ENCODE measurements at regions not wholly inside any gene's neighbourhood (a gene's known extent, or its start where the extent isn't known, plus 50 kb on each side); places are given as distances from the start of the nearest gene placed in this dataset.

DNA sequence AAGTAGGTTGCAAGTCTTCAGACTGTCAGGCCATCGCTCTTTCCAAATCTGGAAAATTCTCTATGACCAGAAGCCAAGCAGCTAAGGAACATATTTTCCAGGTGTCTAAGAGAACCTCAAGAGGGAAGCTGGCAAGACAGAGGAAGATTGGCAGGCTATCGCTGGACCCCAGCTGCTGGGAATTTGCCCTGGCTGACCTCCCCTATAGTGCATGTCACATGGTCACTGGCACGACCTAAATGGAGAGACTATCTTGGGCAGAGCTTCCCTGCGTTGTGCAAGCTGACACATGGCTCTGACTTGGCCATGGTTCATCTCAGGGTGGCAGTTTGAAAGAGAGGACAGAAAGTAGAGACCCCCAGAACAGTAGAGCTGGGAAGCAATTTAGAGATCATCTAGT, 104.9 kb upstream of the ZNF618 start:
- no peaks in the 10 kb centered on the region for H3K4me1 Mint-ChIP-seq
- no peak overlapping the region for H3K4me3 Mint-ChIP-seq
- WGBS, 2 experiments (ENCODE audit: insufficient coverage in 1 of 2, insufficient read length in 1 of 2), result 87 to 93% methylated on average over 4 of the region's 4 CpGs
- Histone ChIP-seq H3K27me3 (ENCODE audit: control insufficient read depth, insufficient read depth, low read length, poor library complexity, severe bottlenecking) (no peaks in the 10 kb centered on the region), H3K9ac (ENCODE audit: extremely low read depth, low read length, poor library complexity, severe bottlenecking) (no peak overlapping the region), H3K36me3 (ENCODE audit: control insufficient read depth, insufficient read depth, low read length) (no peaks in the 10 kb centered on the region), H3K27ac (ENCODE audit: low read depth, low read length) (no peak overlapping the region), H3K4me3 (ENCODE audit: low read length) (no peak overlapping the region), H3K9me3 (ENCODE audit: control insufficient read depth, low read length) (peaks cover 5% of the 10 kb centered on the region), H3K4me1 (ENCODE audit: control insufficient read depth, insufficient read depth, low read length) (no peaks in the 10 kb centered on the region)
- TF ChIP-seq, protein P1, sequence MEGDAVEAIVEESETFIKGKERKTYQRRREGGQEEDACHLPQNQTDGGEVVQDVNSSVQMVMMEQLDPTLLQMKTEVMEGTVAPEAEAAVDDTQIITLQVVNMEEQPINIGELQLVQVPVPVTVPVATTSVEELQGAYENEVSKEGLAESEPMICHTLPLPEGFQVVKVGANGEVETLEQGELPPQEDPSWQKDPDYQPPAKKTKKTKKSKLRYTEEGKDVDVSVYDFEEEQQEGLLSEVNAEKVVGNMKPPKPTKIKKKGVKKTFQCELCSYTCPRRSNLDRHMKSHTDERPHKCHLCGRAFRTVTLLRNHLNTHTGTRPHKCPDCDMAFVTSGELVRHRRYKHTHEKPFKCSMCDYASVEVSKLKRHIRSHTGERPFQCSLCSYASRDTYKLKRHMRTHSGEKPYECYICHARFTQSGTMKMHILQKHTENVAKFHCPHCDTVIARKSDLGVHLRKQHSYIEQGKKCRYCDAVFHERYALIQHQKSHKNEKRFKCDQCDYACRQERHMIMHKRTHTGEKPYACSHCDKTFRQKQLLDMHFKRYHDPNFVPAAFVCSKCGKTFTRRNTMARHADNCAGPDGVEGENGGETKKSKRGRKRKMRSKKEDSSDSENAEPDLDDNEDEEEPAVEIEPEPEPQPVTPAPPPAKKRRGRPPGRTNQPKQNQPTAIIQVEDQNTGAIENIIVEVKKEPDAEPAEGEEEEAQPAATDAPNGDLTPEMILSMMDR (conservative IDR thresholded peaks at IDR 0.05), result no peak
- H3K36me3 Mint-ChIP-seq (ENCODE audit: low read depth), result no peaks in the 10 kb centered on the region
- peaks cover 7% of the 10 kb centered on the region for H3K9me3 Mint-ChIP-seq
- no peak overlapping the region for H3K27ac Mint-ChIP-seq
- DNase-seq, result no peak
- peaks cover 18% of the 10 kb centered on the region for H3K27me3 Mint-ChIP-seq (ENCODE audit: insufficient read depth)

DNA sequence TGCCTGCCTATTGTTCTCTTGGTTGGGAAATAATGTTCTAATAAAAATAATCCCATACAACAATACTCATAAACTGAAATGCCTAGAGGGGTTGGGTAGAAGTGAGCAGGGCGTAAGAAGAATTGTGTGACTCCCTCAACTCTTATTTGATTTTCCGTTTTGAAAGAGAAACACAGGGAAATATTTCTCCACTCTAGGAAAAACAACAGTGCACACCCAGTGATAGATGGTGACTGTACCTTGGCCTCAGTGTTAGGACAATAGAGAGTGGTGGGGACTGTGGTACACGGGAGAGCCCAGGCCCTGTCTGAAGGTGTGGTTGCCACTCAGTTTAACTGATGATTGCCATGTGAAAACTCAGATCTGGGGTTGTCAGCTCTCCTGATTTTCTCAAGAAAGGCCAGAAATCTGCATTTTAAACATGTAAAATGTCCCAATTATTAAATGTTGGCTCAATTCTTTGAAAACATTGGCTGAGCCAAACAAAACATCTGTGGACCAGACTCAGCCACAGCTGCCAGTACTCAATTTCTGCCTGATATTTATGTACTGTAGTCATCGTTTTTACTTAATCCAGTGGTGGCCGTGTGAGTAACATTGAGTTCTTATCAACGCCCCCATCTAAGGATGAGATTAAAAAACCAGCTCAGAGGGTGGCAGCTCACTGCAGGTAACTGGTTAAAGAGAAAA, 103.8 kb upstream of the ZNF618 start:
- Histone ChIP-seq H3K9me3 (ENCODE audit: control insufficient read depth, low read length) (no peaks in the 10 kb centered on the region), H3K4me3 (ENCODE audit: low read length) (no peak overlapping the region), H3K4me1 (ENCODE audit: control insufficient read depth, insufficient read depth, low read length) (no peaks in the 10 kb centered on the region), H3K9ac (ENCODE audit: extremely low read depth, low read length, poor library complexity, severe bottlenecking) (no peak overlapping the region), H3K27ac (ENCODE audit: low read depth, low read length) (no peak overlapping the region), H3K27me3 (ENCODE audit: control insufficient read depth, insufficient read depth, low read length, poor library complexity, severe bottlenecking) (no peaks in the 10 kb centered on the region), H3K36me3 (ENCODE audit: control insufficient read depth, insufficient read depth, low read length) (no peaks in the 10 kb centered on the region)
- Mint-ChIP-seq H3K27ac (no peak overlapping the region), H3K27me3 (ENCODE audit: insufficient read depth) (peaks cover 19% of the 10 kb centered on the region), H3K4me1 (no peaks in the 10 kb centered on the region), H3K9me3 (peaks cover 3% of the 10 kb centered on the region), H3K4me3 (no peak overlapping the region), H3K36me3 (ENCODE audit: low read depth) (no peaks in the 10 kb centered on the region)
- DNase-seq, result no peak
- 78 to 91% methylated on average over 3 to 6 of the region's 6 CpGs for WGBS, 2 experiments (ENCODE audit: insufficient coverage in 1 of 2, insufficient read length in 1 of 2)
- TF ChIP-seq, protein P1 (conservative IDR thresholded peaks at IDR 0.05), result no peak

DNA sequence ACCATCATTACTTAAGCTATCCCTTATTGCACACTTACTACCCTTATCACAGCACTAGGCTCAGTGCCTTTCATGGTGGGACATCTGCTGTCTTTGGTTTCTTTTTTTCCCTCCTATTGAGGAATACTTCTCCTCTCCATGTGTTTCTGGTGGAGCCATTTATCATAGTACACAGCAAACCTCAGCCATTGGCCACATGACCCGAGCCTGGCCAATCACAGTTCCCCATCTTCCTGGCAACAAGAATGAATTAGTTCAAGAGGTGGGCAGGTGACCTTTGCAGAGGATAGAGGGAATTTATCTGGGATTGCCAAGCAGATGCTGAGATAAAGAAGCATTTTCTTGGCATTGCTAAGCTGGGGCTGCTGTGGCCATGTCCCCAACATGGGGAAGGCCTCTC, 101.1 kb upstream of the ZNF618 start:
- Histone ChIP-seq H3K27ac (ENCODE audit: low read depth, low read length) (no peak overlapping the region), H3K27me3 (ENCODE audit: control insufficient read depth, insufficient read depth, low read length, poor library complexity, severe bottlenecking) (no peaks in the 10 kb centered on the region), H3K36me3 (ENCODE audit: control insufficient read depth, insufficient read depth, low read length) (no peaks in the 10 kb centered on the region), H3K4me1 (ENCODE audit: control insufficient read depth, insufficient read depth, low read length) (no peaks in the 10 kb centered on the region), H3K9me3 (ENCODE audit: control insufficient read depth, low read length) (peaks cover 5% of the 10 kb centered on the region), H3K4me3 (ENCODE audit: low read length) (no peak overlapping the region), H3K9ac (ENCODE audit: extremely low read depth, low read length, poor library complexity, severe bottlenecking) (no peak overlapping the region)
- TF ChIP-seq, protein P1 (conservative IDR thresholded peaks at IDR 0.05), result no peak
- Mint-ChIP-seq H3K4me1 (no peaks in the 10 kb centered on the region), H3K9me3 (peaks cover 3% of the 10 kb centered on the region), H3K4me3 (no peak overlapping the region), H3K36me3 (ENCODE audit: low read depth) (no peaks in the 10 kb centered on the region), H3K27ac (no peak overlapping the region), H3K27me3 (ENCODE audit: insufficient read depth) (peaks cover 14% of the 10 kb centered on the region)
- 94% methylated on average over 1 of the region's 1 CpG; no CpG with 5 or more reads in 1 of the 2 experiments for WGBS, 2 experiments (ENCODE audit: insufficient coverage in 1 of 2, insufficient read length in 1 of 2)
- DNase-seq, result no peak
